ENCODE measurements at regions not wholly inside any gene's neighbourhood (a gene's known extent, or its start where the extent isn't known, plus 50 kb on each side); places are given as distances from the start of the nearest gene placed in this dataset.

GRCh38 chr7:49580000-49580399, 193.4 kb upstream of the VWC2 start:
- TF ChIP-seq CTCF (conservative IDR thresholded peaks at IDR 0.05) (no peak), ZFX (IDR thresholded peaks at IDR 0.05) (no peak)

Measured in C4-2B (cell line).